A549 (cell line): ENCODE measurements at regions not wholly inside any gene's neighbourhood (a gene's known extent, or its start where the extent isn't known, plus 50 kb on each side); places are given as distances from the start of the nearest gene placed in this dataset.

Experiments used
- ATAC-seq, 2 experiments: fragments of 200-7000 bp in 1 of 2; fragments of >200 bp in 1 of 2; cut with Nextera tagmentation in 1 of 2; cut with Tn5 transposase in 1 of 2; 3 replicates each; pipeline versions ENCODE4 v1.8.0 to v1.9.1; 2018 to 2020; ENCODE audit warnings: mild to moderate bottlenecking in 1 of 2, moderate library complexity in 1 of 2
- CTCF ChIA-PET: fragments of 300-600 bp; sonication (Branson Sonifier 250); formaldehyde crosslinking; extraction: SDS; loops from one replicate; lab custom pipeline; 2021; ENCODE audit warnings: antibody characterized with exemption, inconsistent platforms; lab: Yijun Ruan, JAX
- POLR2A ChIA-PET: fragments of 350-600 bp; formaldehyde crosslinking; extraction: SDS; loops from one replicate; lab custom pipeline; 2021; ENCODE audit warnings: antibody characterized with exemption, inconsistent platforms; lab: Yijun Ruan, JAX
- DNase-seq, 2 experiments: peaks; one replicate each; pipeline versions ENCODE4 v3.0.0 to v3.0.0-alpha.2; 2011 to 2016; ENCODE audit warnings: low read depth in 1 of 2, low spot score in 1 of 2
- FAIRE-seq: peaks from 2 replicates; lab custom pipeline; 2011; peaks lifted over from hg19 to GRCh38; lab: Jason Lieb, UNC
- H3K27ac ChIP-seq, 2 experiments: fragments of >200 bp; sonication (Bioruptor Twin); formaldehyde crosslinking; 3 replicates each; pipeline ENCODE4 v1.5.1; 2016 to 2017
- H3K4me1 ChIP-seq: fragments of >200 bp; sonication (Bioruptor Twin); formaldehyde crosslinking; 3 replicates; pipeline ENCODE4 v1.6.1; 2016
- H3K4me2 ChIP-seq: fragments of >200 bp; sonication (Bioruptor Twin); formaldehyde crosslinking; 3 replicates; pipeline ENCODE4 v1.6.1; 2016
- H3K4me3 ChIP-seq: fragments of >200 bp; sonication (Bioruptor Twin); formaldehyde crosslinking; 3 replicates; pipeline ENCODE4 v1.5.1; 2016
- H3K9me3 ChIP-seq: fragments of >200 bp; sonication (Bioruptor Twin); formaldehyde crosslinking; 3 replicates; pipeline ENCODE4 v1.6.1; 2016
- BHLHE40 ChIP-seq: IDR thresholded peaks from 2 replicates; pipeline ENCODE4 v1.6.1; 2012; ENCODE audit warnings: low read depth, low read length, inconsistent platforms
- CBX8 ChIP-seq: fragments of 200-600 bp; sonication (generic); IDR thresholded peaks from 2 replicates; pipeline ENCODE4 v1.6.1; 2016
- CEBPB ChIP-seq, 2 experiments: fragments of >200 bp in 1 of 2; sonication (Bioruptor Twin) in 1 of 2; formaldehyde crosslinking in 1 of 2; IDR thresholded peaks; 2 replicates each; pipeline ENCODE4 v1.6.1; 2012 to 2016
- CHD4 ChIP-seq: fragments of 200-600 bp; sonication (generic); IDR thresholded peaks from 2 replicates; pipeline ENCODE4 v1.6.1; 2016; ENCODE audit warnings: antibody characterized with exemption, mild to moderate bottlenecking, borderline replicate concordance
- CTCF ChIP-seq: fragments of >200 bp; sonication (Bioruptor Twin); formaldehyde crosslinking; IDR thresholded peaks from 3 replicates; pipeline ENCODE4 v1.5.1; 2016
- E2F6 ChIP-seq: IDR thresholded peaks from 2 replicates; pipeline ENCODE4 v1.6.1; 2012; ENCODE audit warnings: low read depth, borderline replicate concordance
- EHF ChIP-seq: fragments of 250-450 bp; sonication (Bioruptor Pico); IDR thresholded peaks from 2 replicates; pipeline ENCODE4 v1.5.0; 2020; ENCODE audit warnings: mild to moderate bottlenecking
- EHMT2 ChIP-seq: fragments of 200-600 bp; sonication (generic); IDR thresholded peaks from 2 replicates; pipeline ENCODE4 v1.6.1; 2016; ENCODE audit warnings: antibody characterized with exemption, low read depth, mild to moderate bottlenecking, moderate library complexity
- ELK1 ChIP-seq: fragments of 150-350 bp; IDR thresholded peaks from 2 replicates; pipeline ENCODE4 v1.6.1; 2014; ENCODE audit warnings: low read depth, mild to moderate bottlenecking, low read length
- FOSL2 ChIP-seq, 2 experiments: fragments of 450-650 bp in 1 of 2; fragments of >200 bp in 1 of 2; sonication (Bioruptor Twin) in 1 of 2; formaldehyde crosslinking; IDR thresholded peaks; 2 replicates each; pipeline versions ENCODE4 v1.5.0 to v1.6.1; 2016 to 2020; ENCODE audit warnings: mild to moderate bottlenecking in 1 of 2, moderate library complexity in 1 of 2
- FOXS1 ChIP-seq: fragments of 250-450 bp; sonication (Bioruptor Pico); IDR thresholded peaks from 2 replicates; pipeline ENCODE4 v1.5.0; 2020; ENCODE audit warnings: mild to moderate bottlenecking, moderate library complexity
- GATA3 ChIP-seq: IDR thresholded peaks from 2 replicates; pipeline ENCODE4 v1.6.1; 2012; ENCODE audit warnings: borderline replicate concordance
- HDAC2 ChIP-seq: fragments of 200-600 bp; sonication (generic); IDR thresholded peaks from 2 replicates; pipeline ENCODE4 v1.6.1; 2016
- HES2 ChIP-seq: fragments of >200 bp; sonication (Bioruptor Twin); formaldehyde crosslinking; IDR thresholded peaks from 2 replicates; pipeline ENCODE4 v1.6.1; 2016
- HOXB13 ChIP-seq: fragments of 250-450 bp; sonication (Bioruptor Pico); IDR thresholded peaks from 2 replicates; pipeline ENCODE4 v1.5.0; 2020; ENCODE audit warnings: low read depth, mild to moderate bottlenecking, moderate library complexity
- HOXB5 ChIP-seq: fragments of 250-450 bp; sonication (Bioruptor Pico); IDR thresholded peaks from 2 replicates; pipeline ENCODE4 v1.5.0; 2020; ENCODE audit warnings: mild to moderate bottlenecking, moderate library complexity
- JUN ChIP-seq, 2 experiments: fragments of >200 bp; sonication (Bioruptor Twin); formaldehyde crosslinking; IDR thresholded peaks; 2 replicates in 1 of 2; 3 replicates in 1 of 2; pipeline ENCODE4 v1.6.1; 2016 to 2017
- KDM5A ChIP-seq: fragments of 200-600 bp; sonication (generic); IDR thresholded peaks from 2 replicates; pipeline ENCODE4 v1.6.1; 2016; ENCODE audit warnings: antibody characterized with exemption, mild to moderate bottlenecking
- MAZ ChIP-seq: fragments of 150-350 bp; IDR thresholded peaks from 2 replicates; pipeline ENCODE4 v1.6.1; 2014; ENCODE audit warnings: antibody characterized with exemption, low read depth, low read length, borderline replicate concordance
- NPAS2 ChIP-seq: fragments of 250-450 bp; sonication (Bioruptor Pico); IDR thresholded peaks from 2 replicates; pipeline ENCODE4 v1.8.0; 2022; ENCODE audit warnings: mild to moderate bottlenecking, moderate library complexity, borderline replicate concordance
- NR3C1 ChIP-seq: fragments of >200 bp; sonication (Bioruptor Twin); formaldehyde crosslinking; IDR thresholded peaks from 3 replicates; pipeline ENCODE4 v1.6.1; 2017
- POLR2A ChIP-seq: IDR thresholded peaks from 2 replicates; pipeline ENCODE4 v1.6.1; 2012; ENCODE audit warnings: mild to moderate bottlenecking, low read length
- POLR2AphosphoS2 ChIP-seq: conservative IDR thresholded peaks from 2 replicates; pipeline ENCODE4 v1.6.1; 2012; ENCODE audit warnings: low read length, improper control_type of control experiment, inconsistent platforms
- RNF2 ChIP-seq: fragments of 200-600 bp; sonication (generic); IDR thresholded peaks from 2 replicates; pipeline ENCODE4 v1.6.1; 2016; ENCODE audit warnings: low read depth, mild to moderate bottlenecking, antibody characterized with exemption, moderate library complexity, borderline replicate concordance
- SREBF2 ChIP-seq: fragments of 450-650 bp; IDR thresholded peaks from 2 replicates; pipeline ENCODE4 v1.6.1; 2014; ENCODE audit warnings: mild to moderate bottlenecking, moderate library complexity
- TP53 ChIP-seq: fragments of 250-450 bp; sonication (Bioruptor Pico); IDR thresholded peaks from 2 replicates; pipeline ENCODE4 v1.5.0; 2021; ENCODE audit warnings: mild to moderate bottlenecking, moderate library complexity
- USF2 ChIP-seq: fragments of 450-650 bp; IDR thresholded peaks from 2 replicates; pipeline ENCODE4 v1.6.1; 2014; ENCODE audit warnings: antibody characterized with exemption
- ZFP36 ChIP-seq: fragments of 450-650 bp; IDR thresholded peaks from 2 replicates; pipeline ENCODE4 v1.6.1; 2014; ENCODE audit warnings: borderline replicate concordance; ENCODE audit not compliant: partially characterized antibody
- WGBS: methylation state at CpG from one replicate; pipeline ENCODE4 v1.1.6; 2017; ENCODE audit errors: missing lambda C conversion rate; 5-methylcytosine and 5-hydroxymethylcytosine counted together

GRCh38 chr2:236901956-236902355, 183.7 kb upstream of the COPS8 start:
- no peak for FAIRE-seq
- CTCF ChIA-PET: interaction anchor here (1.2 kb wide), 1 partner anchor 29 kb away, joined by 3 read pairs; no protein-coding TSS in a partner anchor
- no peak for TF ChIP-seq GATA3
- TF ChIP-seq TP53 (CRISPR knock-in tag): no peak
- no peak for TF ChIP-seq KDM5A
- no peak for TF ChIP-seq RNF2
- TF ChIP-seq EHF: no peak
- no peak for TF ChIP-seq HDAC2
- no peak for TF ChIP-seq FOXS1
- TF ChIP-seq POLR2A: no peak
- no peak for TF ChIP-seq JUN (IDR thresholded peaks at IDR 0.05)
- TF ChIP-seq CHD4: no peak
- no peak for TF ChIP-seq NR3C1
- no peak for TF ChIP-seq BHLHE40
- TF ChIP-seq ZFP36: no peak
- no peak for TF ChIP-seq CBX8
- no peak for TF ChIP-seq NPAS2 (CRISPR knock-in tag)
- no peak for TF ChIP-seq ELK1
- TF ChIP-seq CEBPB (IDR thresholded peaks at IDR 0.05): no peak
- H3K4me1 ChIP-seq: no peaks in the 10 kb centered on the region
- H3K27ac ChIP-seq: no peak overlapping the region
- H3K4me3 ChIP-seq: no peak overlapping the region
- no peak overlapping the region for H3K4me2 ChIP-seq
- POLR2A ChIA-PET: no interaction called here
- no peak for DNase-seq
- no peak for ATAC-seq
- WGBS: 30% methylated on average over 4 of the region's 4 CpGs
- no peaks in the 10 kb centered on the region for H3K9me3 ChIP-seq

- POLR2A ChIA-PET: no interaction called here
- Histone ChIP-seq H3K27ac (no peak overlapping the region), H3K9me3 (no peaks in the 10 kb centered on the region), H3K4me2 (no peak overlapping the region), H3K4me3 (no peak overlapping the region), H3K4me1 (no peaks in the 10 kb centered on the region)
- 56% methylated on average over 11 of the region's 11 CpGs for WGBS
- FAIRE-seq (no peak), DNase-seq (no peak), ATAC-seq (no peak)
- TF ChIP-seq GATA3: no peak
- TF ChIP-seq SREBF2: no peak
- TF ChIP-seq HOXB5 (CRISPR knock-in tag): no peak
- no peak for TF ChIP-seq JUN (IDR thresholded peaks at IDR 0.05)
- CTCF ChIA-PET: interaction anchor here (0.5 kb wide), 1 partner anchor 366 kb away, joined by 5 read pairs; no protein-coding TSS in a partner anchor
These were observed 181.7 kb upstream of the COPS8 start for GRCh38 chr2:236903978-236904377.

GRCh38 chr2:236904389-236905263, 181.1 kb upstream of the COPS8 start:
- DNase-seq (no peak), FAIRE-seq (no peak), ATAC-seq (no peak)
- H3K27ac ChIP-seq: no peak overlapping the region
- no peak overlapping the region for H3K4me2 ChIP-seq
- H3K9me3 ChIP-seq: no peaks in the 10 kb centered on the region
- WGBS: 55% methylated on average over 13 of the region's 13 CpGs
- H3K4me3 ChIP-seq: no peak overlapping the region
- POLR2A ChIA-PET: no interaction called here
- CTCF ChIA-PET: interaction anchor here (0.6 kb wide), 1 partner anchor 541 kb away, joined by 4 read pairs; no protein-coding TSS in a partner anchor
- no peaks in the 10 kb centered on the region for H3K4me1 ChIP-seq
- TF ChIP-seq NR3C1 (no peak), CBX8 (no peak), CTCF (no peak), HES2 (no peak), CEBPB (IDR thresholded peaks at IDR 0.05) (no peak), FOSL2 (IDR thresholded peaks at IDR 0.05) (no peak), FOSL2 (CRISPR knock-in tag; IDR thresholded peaks at IDR 0.05) (no peak), HDAC2 (no peak), MAZ (no peak), HOXB5 (CRISPR knock-in tag) (no peak), HOXB13 (CRISPR knock-in tag) (no peak), POLR2AphosphoS2 (no peak), E2F6 (no peak), USF2 (no peak), EHMT2 (no peak), ELK1 (no peak)
